ENCODE measurements at regions not wholly inside any gene's neighbourhood (a gene's known extent, or its start where the extent isn't known, plus 50 kb on each side); places are given as distances from the start of the nearest gene placed in this dataset.

DNA sequence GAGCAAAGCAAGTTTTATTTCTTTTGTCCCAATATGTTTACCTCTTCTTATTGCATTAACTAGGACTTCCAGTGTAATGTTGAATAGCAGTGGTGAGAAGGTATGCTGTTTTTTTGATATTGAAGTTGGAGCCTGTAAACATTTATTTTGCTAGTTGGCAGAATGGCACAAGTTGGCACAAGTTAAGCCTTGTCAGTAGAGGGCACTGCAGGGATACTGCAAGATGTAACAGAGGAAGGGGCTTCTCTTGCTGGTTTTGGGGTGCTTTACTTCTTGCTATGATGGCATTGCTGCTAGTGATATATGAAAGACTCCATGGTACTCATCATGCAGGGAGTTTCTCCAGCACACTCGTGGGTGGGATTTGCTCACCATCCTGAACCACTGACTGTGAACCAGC, 327.3 kb upstream of the ARX start:
- TF ChIP-seq, protein P1, sequence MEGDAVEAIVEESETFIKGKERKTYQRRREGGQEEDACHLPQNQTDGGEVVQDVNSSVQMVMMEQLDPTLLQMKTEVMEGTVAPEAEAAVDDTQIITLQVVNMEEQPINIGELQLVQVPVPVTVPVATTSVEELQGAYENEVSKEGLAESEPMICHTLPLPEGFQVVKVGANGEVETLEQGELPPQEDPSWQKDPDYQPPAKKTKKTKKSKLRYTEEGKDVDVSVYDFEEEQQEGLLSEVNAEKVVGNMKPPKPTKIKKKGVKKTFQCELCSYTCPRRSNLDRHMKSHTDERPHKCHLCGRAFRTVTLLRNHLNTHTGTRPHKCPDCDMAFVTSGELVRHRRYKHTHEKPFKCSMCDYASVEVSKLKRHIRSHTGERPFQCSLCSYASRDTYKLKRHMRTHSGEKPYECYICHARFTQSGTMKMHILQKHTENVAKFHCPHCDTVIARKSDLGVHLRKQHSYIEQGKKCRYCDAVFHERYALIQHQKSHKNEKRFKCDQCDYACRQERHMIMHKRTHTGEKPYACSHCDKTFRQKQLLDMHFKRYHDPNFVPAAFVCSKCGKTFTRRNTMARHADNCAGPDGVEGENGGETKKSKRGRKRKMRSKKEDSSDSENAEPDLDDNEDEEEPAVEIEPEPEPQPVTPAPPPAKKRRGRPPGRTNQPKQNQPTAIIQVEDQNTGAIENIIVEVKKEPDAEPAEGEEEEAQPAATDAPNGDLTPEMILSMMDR (IDR thresholded peaks at IDR 0.05) = no peak
- TF ChIP-seq POLR2A (IDR thresholded peaks at IDR 0.05) (no peak), POLR2AphosphoS5 (IDR thresholded peaks at IDR 0.05; ENCODE audit: insufficient read depth in 1 of 2, low read depth in 1 of 2) (no peak)

All from vagina (tissue), 2 donors.